ENCODE measurements at regions not wholly inside any gene's neighbourhood (a gene's known extent, or its start where the extent isn't known, plus 50 kb on each side); places are given as distances from the start of the nearest gene placed in this dataset.

DNA sequence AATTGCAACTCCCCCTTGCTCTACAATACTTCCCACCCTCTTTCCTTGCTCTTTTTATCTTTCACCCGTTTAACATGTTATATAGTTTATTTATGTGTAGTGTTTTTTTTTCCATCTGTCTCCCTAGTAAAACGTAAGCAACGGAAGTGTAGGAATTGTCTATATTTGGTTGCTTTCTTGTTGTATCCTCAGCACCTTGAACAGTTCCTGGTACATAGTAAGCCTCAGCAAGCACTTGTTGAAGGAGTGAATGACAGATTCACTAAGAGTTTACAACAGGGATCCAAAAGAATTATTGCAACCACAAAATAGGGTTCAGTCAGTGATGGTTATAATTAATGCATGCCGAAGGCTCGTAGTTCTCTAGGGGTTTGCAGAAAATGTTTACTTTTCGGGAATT lies 242.7 kb downstream of the SAMD5 start:
- no peak for DNase-seq (ENCODE audit: low read depth, low spot score)
- H3K27ac ChIP-seq = no peak overlapping the region

DNA sequence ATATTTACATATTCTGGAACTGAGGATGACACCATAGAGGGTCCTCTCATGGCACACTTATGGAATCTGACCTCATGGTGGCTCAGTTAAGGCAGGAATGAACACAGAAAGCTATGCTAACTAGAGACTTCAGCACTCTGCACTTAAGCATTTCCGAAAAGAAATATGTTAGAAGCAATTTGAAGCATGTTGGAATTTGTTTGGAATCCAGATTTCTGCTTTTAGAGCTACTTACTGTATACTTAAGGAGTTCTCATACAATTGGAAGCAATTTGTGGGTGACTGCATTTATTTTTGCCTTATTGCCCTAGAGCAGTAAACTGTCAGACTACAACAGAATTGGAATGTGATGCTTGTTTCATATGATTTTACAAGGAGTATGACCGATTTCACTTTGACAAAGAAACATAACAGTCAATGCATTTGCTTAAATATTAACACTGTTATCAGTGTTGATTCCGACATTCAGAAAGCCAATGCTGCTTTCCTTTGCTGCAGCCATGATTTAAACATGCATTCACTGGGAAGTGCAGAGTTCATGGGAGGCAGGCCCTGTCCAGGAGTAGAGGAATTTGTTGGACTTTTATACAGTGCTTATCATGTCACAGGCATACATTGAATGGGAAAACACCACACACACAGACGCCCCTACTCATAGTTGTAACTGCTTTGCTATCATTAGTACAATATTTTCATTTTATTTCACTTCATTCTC lies 244.4 kb downstream of the SAMD5 start:
- DNase-seq (ENCODE audit: low read depth, low spot score) = no peak
- no peak overlapping the region for H3K27ac ChIP-seq

DNA sequence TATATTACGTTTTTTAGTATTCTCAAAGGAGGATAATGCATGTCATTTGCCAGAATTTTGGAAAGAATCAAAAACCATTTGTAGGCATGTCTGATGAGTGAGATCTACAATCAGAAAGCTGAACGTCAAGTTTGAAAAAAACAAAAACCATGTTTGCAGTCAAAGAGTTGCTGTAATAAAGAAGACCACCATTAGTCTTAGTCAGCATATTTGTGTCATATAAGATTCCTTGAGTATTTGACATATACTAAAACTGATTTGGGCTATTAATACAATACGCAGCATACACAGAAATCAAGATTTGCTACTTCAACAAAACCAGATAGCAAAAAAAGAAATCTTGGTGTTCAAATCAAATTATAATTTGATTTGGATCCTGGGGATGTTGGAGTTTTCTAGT lies 247.5 kb downstream of the SAMD5 start:
- no peak overlapping the region for H3K27ac ChIP-seq
- no peak for DNase-seq (ENCODE audit: low read depth, low spot score)

DNA sequence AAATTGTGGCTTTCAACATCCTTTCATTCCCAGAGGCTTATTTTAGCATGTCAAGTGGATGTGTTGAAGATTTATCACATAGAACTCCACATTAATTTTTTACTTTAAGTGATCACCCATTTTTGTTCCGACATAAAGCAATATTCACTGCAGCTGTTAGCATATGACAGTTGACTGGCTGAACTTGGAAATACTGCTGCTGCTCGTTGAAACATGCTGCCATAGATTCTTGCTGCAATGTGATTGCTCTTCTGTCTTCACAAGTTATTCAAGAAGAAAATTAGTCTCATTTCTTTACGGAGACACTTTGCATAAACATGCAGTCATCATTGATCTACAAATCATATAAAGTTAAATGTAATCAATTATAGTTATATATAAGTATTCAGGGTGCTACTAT lies 248.4 kb downstream of the SAMD5 start:
- no peak overlapping the region for H3K27ac ChIP-seq
- DNase-seq (ENCODE audit: low read depth, low spot score) = no peak

- no peak for DNase-seq (ENCODE audit: low read depth, low spot score)
- no peak overlapping the region for H3K27ac ChIP-seq
Measured at GRCh38 chr6:147757291-147757690, 248.8 kb downstream of the SAMD5 start.

DNA sequence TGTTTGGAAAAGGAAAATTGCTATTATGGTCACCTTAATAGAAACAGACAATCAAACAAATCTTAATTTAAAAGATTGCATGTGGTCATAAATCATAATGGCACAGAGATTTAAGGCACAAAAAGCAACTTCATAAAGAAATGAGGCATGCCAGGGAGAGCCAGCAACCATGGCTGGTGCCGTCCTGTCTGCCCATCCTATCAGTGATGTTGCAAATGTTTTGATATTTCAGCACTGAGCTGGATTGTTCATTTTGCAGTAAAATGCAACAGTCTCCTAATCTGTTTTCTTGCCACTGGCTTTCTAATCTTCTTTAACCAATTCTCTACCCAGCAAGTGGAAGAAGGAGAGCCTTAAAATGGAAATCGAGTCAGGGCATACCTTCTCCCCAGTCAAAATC lies 249.8 kb downstream of the SAMD5 start:
- no peak overlapping the region for H3K27ac ChIP-seq
- no peak for DNase-seq (ENCODE audit: low read depth, low spot score)

DNA sequence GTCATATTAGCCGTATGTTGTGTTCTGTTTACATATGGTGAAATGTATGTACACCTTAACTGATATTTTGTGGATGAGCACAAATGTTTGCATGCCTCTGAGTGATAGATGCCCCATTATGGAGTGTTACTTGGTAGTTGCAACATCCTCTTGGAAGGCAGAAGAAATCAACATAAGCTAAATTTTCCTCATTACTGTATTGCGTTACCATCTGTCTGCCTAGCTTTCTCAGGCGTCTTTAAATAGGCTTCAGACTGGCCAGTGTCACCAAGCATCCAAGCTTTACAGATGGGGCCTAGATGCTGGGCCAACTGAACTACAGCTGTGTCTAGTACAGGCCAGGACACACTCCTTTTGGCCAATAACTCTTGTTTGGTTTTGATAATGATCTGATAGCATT lies 250.6 kb downstream of the SAMD5 start:
- H3K27ac ChIP-seq = no peak overlapping the region
- no peak for DNase-seq (ENCODE audit: low read depth, low spot score)

GRCh38 chr6:147759536-147759935 lies 251.0 kb downstream of the SAMD5 start:
- no peak overlapping the region for H3K27ac ChIP-seq
- no peak for DNase-seq (ENCODE audit: low read depth, low spot score)

DNA sequence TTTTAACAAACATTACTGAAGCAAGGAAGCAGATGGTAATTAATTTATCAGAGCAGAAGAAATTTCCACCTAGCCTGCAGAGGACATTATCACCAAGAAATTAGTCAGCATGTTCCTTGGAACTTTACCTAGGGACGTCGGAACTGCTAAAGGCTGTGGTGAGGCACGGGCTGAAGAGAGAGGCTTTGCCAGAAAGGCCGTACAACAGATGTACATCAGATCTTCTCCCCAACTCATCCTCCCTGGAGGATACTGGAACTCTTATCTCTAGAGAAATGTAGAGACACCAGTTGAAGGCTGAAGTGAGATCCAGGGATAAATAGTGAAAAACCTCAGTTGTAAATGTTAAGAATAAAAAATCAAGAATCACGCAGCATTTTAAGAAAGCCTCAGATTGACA lies 257.1 kb downstream of the SAMD5 start:
- no peak for DNase-seq (ENCODE audit: low read depth, low spot score)
- H3K27ac ChIP-seq = no peak overlapping the region

- no peak overlapping the region for H3K27ac ChIP-seq
- no peak for DNase-seq (ENCODE audit: low read depth, low spot score)
Measured at GRCh38 chr6:147768969-147769368, 260.5 kb downstream of the SAMD5 start.

DNA sequence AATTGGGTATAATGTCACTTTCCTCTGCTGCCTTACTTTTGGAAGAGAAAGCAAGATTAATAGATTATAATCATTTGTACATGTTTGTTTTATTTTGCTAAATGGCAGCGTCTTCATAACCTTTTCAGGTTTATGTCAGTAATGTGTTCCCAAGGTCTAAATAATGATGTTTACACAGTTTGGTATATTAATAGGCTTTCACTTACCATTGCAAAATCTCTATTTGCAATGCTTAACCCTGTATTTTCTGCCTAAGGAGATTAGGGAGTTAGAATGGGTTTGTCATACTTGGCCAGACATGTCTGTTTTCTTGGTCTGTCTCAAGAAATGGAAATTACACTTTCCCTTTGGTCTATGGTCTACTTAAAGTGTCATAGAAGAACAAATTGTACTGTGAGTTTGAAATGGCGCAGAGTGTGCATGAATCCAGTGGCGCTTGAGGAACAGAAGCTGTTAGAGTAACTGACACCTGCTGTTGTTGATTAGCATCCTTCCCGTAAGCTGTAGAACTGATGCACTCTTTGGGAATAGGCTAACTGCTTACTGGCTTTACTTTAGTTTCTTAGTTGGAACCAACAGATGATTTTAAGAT lies 261.1 kb downstream of the SAMD5 start:
- H3K27ac ChIP-seq = no peak overlapping the region
- DNase-seq (ENCODE audit: low read depth, low spot score) = no peak

GRCh38 chr6:147770221-147770620 lies 261.7 kb downstream of the SAMD5 start:
- no peak for DNase-seq (ENCODE audit: low read depth, low spot score)
- no peak overlapping the region for H3K27ac ChIP-seq

GRCh38 chr6:147772724-147773123 lies 264.2 kb downstream of the SAMD5 start:
- DNase-seq (ENCODE audit: low read depth, low spot score) = no peak
- no peak overlapping the region for H3K27ac ChIP-seq

DNA sequence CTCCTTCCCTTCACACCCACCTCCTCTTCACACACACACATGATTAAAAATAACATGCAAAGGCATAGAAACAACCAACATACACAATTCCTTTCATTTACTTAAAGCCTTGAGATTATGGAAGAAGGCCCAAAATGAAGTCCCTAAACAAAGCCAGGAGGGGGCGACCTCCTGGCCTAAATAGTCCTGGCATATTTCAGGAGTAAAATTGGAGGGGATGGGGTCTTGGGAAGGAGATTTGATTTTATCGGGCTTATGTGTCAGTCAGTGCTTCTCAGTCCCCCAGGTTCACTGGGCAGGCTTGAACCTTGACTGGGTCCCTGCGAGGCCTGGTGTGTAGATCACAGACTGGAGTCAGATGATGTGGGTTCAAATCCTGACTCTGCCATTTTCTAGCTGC lies 266.4 kb downstream of the SAMD5 start:
- H3K27ac ChIP-seq = no peak overlapping the region
- no peak for DNase-seq (ENCODE audit: low read depth, low spot score)

DNA sequence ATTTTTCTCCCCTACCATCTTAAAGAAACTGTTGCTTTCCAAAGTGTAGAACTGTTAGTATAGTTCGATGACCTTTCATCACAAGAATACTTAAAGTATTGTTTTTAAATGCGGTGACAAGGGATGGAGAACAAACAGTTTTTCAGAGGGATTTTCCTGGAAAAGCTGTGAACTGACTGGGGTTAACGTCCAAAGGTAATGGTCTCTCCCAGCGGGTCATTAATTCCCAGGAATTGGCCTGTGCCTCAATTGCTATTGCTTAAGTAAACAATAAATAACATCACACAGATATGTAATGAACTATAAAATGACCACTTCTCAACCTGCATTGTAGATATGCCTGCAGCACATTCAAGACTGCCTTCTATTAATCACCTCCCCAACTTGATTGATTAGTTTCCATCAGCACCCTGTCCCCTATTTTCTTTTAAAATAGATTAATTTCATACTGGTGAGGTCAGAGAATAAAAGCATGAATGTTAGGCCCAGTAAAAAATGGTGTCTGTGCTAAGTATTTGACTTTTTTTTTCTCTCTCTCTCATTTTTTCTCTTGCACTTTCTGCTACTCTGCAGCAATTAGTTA lies 268.2 kb downstream of the SAMD5 start:
- no peak for DNase-seq (ENCODE audit: low read depth, low spot score)
- no peak overlapping the region for H3K27ac ChIP-seq

- no peak for DNase-seq (ENCODE audit: low read depth, low spot score)
- H3K27ac ChIP-seq = no peak overlapping the region
Measured at GRCh38 chr6:147779624-147780023, 271.1 kb downstream of the SAMD5 start.

DNA sequence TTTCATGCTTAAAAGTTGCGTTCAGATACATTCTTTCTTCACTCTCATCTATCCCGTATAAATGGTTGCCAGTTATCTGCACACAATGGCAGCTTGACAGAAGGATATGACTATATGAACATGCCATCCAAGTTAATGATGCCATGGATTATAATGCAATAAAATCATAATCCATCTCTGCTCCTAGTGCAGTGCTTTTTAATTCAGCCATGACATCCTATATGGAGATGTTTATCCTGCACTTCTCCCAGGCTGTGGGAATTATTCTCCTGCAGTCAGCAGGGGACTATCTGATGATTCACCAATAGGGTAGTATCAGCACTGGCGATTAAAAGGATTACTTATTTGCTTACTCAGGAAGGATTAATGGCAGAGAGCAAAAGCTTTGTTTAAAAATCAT lies 273.8 kb downstream of the SAMD5 start:
- DNase-seq (ENCODE audit: low read depth, low spot score) = no peak
- H3K27ac ChIP-seq = no peak overlapping the region

DNA sequence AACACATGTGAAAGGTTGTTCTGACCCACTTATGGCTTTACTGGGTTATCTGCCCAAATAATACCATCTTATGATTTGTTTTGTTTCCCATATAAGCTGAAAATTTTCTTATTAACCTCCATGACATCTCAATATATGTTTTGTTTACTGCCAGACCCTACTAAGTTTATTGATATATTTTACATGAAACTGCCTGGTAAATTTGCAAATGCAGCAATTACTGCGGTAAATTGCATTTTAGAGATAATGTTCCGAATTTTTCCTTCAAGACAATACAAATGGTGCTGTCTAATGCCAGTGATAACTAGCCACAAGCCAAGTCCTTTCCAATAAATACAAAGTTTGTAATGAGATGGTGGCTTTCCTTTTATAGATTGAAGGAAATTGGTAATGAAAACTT lies 275.9 kb downstream of the SAMD5 start:
- H3K27ac ChIP-seq = no peak overlapping the region
- no peak for DNase-seq (ENCODE audit: low read depth, low spot score)

DNA sequence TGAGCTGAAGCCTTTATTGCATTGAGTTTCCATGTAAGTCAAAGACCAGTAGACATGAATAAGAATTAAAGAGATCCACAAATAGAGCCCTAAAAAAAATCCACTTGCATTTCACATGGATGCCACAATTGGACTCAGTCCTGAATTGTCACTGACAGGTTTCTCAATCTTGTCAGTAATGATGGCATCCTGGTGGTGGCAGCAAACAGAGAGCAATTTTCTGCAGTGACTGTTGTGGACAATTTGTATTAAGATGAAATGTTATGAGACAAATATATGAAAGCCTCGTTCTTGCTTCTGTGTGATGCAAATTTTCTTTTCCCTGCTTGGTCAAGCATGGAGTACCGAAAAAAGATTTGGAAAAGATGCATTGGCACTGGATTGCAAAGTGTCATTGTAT lies 278.9 kb downstream of the SAMD5 start:
- DNase-seq (ENCODE audit: low read depth, low spot score) = no peak
- no peak overlapping the region for H3K27ac ChIP-seq

DNA sequence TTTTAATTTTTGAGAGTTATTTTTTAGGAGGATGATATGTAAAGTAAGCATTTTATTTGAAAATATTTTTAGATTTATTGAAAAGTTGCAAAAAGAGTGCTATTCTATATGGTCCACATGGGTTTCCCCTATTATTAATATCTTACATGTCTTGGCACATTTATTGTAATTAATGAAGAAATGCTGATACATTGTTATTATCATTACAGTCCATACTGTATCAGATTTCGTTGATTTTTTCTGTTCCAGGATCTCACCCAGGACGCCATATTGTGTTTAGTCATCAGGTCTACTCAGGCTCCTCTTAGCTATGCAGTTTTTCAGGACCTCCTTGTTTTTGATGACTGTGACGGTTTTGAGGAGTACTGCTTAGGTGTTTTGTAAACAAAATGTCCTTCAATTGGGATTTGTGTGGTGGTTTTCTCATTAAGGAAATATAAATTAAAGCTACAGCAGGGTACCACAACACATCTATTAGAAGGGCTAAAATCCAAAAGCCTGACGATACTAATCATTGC lies 281.0 kb downstream of the SAMD5 start:
- no peak overlapping the region for H3K27ac ChIP-seq
- no peak for DNase-seq (ENCODE audit: low read depth, low spot score)

DNA sequence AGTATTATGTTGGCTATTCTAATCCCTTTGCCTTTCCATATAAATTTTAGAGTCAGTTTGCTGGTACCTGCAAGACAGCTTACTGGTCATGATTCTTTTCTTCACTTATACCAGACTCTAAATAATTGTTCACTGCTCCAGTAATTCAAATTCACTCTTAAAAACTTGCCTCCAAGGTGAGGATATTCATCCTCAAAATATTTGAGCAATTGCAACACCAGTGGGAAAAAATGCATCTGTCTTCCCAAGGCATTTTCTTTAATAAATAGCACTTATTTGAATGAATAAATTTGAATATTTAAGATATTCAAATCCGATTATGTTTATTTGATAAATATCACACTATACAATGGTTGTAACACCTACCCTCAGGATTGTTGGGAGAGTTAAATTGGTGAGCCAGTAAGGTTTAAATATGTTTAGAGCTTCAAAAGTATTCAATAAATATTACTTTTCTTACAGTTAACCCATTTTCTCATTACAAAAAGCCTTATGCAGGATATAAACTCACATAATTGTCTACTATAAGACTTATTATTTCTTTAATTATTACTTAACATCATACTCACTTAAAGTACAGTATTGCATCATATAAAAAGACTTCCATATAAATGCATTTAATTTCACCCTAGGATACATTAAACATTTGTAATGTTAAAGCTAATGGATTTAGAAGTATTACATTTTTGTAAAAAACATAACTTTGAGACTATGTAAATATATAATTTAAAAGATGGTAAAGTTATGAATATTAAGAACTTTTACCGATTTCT lies 285.6 kb downstream of the SAMD5 start:
- no peak overlapping the region for H3K27ac ChIP-seq
- no peak for DNase-seq (ENCODE audit: low read depth, low spot score)
